ENCODE measurements at regions not wholly inside any gene's neighbourhood (a gene's known extent, or its start where the extent isn't known, plus 50 kb on each side); places are given as distances from the start of the nearest gene placed in this dataset.

DNA sequence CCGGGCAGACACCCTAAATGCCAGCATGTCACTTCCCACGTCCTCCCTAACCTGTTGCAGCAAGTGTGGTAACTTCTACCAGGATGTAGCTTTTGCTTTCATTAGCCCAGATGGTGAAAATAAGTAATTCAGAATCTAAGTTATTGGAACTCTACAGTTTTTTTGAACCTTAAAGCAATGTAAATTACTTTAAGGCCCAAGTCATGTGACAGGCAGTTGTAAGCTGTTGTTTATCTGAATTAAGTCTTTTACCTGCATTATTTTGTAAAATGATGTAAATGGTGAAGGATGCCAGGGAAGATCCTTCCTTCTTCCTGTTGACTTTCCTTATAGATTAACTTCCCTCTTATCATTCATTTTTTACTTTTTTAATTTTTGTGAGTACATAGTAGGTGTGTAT, 670.2 kb downstream of the SEMA5A start:
- no peak overlapping the region for H2BK12ac ChIP-seq (ENCODE audit: low read depth, low read length)
- H3K4me2 ChIP-seq (ENCODE audit: insufficient read depth in 1 of 2, low read depth in 2 of 2, low read length in 2 of 2): no peak overlapping the region
- no peak overlapping the region for H4K8ac ChIP-seq (ENCODE audit: extremely low read depth, insufficient read depth, low read length)
- H3K79me1 ChIP-seq (ENCODE audit: low read depth, low read length): no peaks in the 10 kb centered on the region
- no peak overlapping the region for H4K91ac ChIP-seq (replicated peaks; ENCODE audit: insufficient read length, low read length)
- no peaks in the 10 kb centered on the region for H3K9me3 ChIP-seq (ENCODE audit: insufficient read depth in 2 of 2, low read depth in 1 of 2, low read length in 1 of 2)
- no peak overlapping the region for H4K5ac ChIP-seq (ENCODE audit: insufficient read length, low read depth, low read length)
- no peak overlapping the region for H3K18ac ChIP-seq (ENCODE audit: extremely low read depth, low read length)
- CTCF ChIA-PET (ENCODE audit: partially characterized antibody): interaction anchor here (2.4 kb wide), 1 partner anchor 32 kb away, joined by 9 read pairs; no protein-coding TSS in a partner anchor
- FAIRE-seq (no peak), DNase-seq (ENCODE audit: low read depth in 1 of 2, low spot score in 2 of 2) (no peak)
- H2BK20ac ChIP-seq (ENCODE audit: low read length): no peak overlapping the region
- no peak overlapping the region for H3K23ac ChIP-seq (ENCODE audit: insufficient read length)
- no peak overlapping the region for H3K56ac ChIP-seq (replicated peaks; ENCODE audit: insufficient read length, low read depth, low read length)
- no peak overlapping the region for H2AK5ac ChIP-seq (ENCODE audit: low read depth, low read length)
- no peak overlapping the region for H3K4ac ChIP-seq (replicated peaks; ENCODE audit: insufficient read length, low read depth, low read length)
- 80% methylated on average over 2 of the region's 2 CpGs; no CpG with 5 or more reads in 1 of the 2 experiments for WGBS, 2 experiments (ENCODE audit: extremely low coverage in 1 of 2, insufficient coverage in 1 of 2, insufficient read length in 1 of 2, insufficient replicate concordance in 2 of 2, low coverage in 1 of 2, low lambda C conversion rate in 2 of 2, missing lambda C conversion rate in 1 of 2)
- no peaks in the 10 kb centered on the region for H3K79me2 ChIP-seq (ENCODE audit: control insufficient read depth in 1 of 2, insufficient read depth in 2 of 2, low read length in 2 of 2)
- no peaks in the 10 kb centered on the region for H3K23me2 ChIP-seq (ENCODE audit: low read depth, low read length)
- peaks cover 0 to 3% (median 0%) of the 10 kb centered on the region in 4 experiments; a peak in 1 of 7 replicates for H3K4me1 ChIP-seq (replicated peaks in 1 of 4; ENCODE audit: control insufficient read depth in 3 of 4, insufficient read depth in 4 of 4, low read length in 3 of 4)
- POLR2A ChIA-PET (ENCODE audit: partially characterized antibody): no interaction called here
- no peak overlapping the region for H3K4me3 ChIP-seq (ENCODE audit: extremely low read depth in 1 of 4, insufficient read depth in 2 of 4, low read depth in 3 of 4, low read length in 4 of 4)
- H3K9ac ChIP-seq (replicated peaks in 1 of 4; ENCODE audit: extremely low read depth in 1 of 4, low read depth in 3 of 4, low read length in 3 of 4): no peak overlapping the region
- H2BK5ac ChIP-seq (ENCODE audit: low read depth, low read length): no peak overlapping the region
- H3K27ac ChIP-seq (ENCODE audit: low read depth, low read length): no peak overlapping the region
- peaks cover 0 to 3% (median 0%) of the 10 kb centered on the region in 4 experiments; a peak in 1 of 8 replicates for H3K36me3 ChIP-seq (ENCODE audit: control insufficient read depth in 2 of 4, insufficient read depth in 4 of 4, low read length in 3 of 4)
- H3K27me3 ChIP-seq (replicated peaks in 1 of 4; ENCODE audit: control insufficient read depth in 3 of 4, extremely low read depth in 1 of 4, insufficient read depth in 3 of 4, low read length in 3 of 4): no peaks in the 10 kb centered on the region
- H2BK120ac ChIP-seq (replicated peaks; ENCODE audit: low read depth, low read length): no peak overlapping the region
- H4K20me1 ChIP-seq (replicated peaks in 1 of 2; ENCODE audit: control insufficient read depth in 1 of 2, insufficient read depth in 2 of 2, low read length in 2 of 2): no peaks in the 10 kb centered on the region
- no peak overlapping the region for H2BK15ac ChIP-seq (ENCODE audit: low read length)
- H2AFZ ChIP-seq (ENCODE audit: low read length): peak overlapping the region; percentile 13; the same call in 1 of the 2 replicates
- no peak overlapping the region for H3K14ac ChIP-seq (ENCODE audit: insufficient read length)
- TF ChIP-seq JUN (IDR thresholded peaks at IDR 0.05; ENCODE audit: low read depth, low read length): no peak

Data from H1 (cell line).